ENCODE measurements at regions not wholly inside any gene's neighbourhood (a gene's known extent, or its start where the extent isn't known, plus 50 kb on each side); places are given as distances from the start of the nearest gene placed in this dataset.

DNA sequence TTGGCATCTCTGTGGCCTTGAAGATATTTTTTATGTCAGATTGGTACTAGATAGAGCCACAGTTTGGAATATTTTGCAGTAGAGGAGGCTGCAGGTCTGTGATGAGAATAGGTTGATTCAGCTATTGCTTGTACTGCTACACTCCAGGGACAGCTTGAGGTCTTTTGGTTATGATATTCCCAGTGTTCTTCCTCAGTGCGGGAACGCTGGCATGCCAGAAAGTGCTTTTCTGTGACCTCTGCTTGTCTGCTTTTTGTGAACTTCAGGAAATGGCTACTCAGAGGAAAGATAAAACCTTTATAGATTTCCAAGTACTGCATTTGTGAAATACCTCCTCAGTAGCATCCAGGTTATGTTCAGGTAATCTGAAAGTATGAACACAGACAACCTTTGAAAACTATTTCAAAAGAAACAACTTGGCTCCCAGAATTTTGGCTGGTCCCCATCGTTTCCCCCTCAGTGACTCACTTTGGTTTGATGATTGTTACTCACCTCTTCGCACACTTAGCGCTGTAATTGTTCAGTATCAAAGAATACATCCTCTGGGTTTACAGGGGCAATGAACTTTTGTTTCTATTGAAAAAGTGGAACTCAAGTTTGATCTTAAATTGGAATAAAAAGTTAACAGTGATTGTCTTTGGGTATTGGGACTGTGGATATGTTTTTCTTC lies 191.4 kb downstream of the HIPK3 start:
- H3K4me3 ChIP-seq (ENCODE audit: insufficient read depth in 1 of 2, low read depth in 1 of 2, low read length in 2 of 2), result no peak overlapping the region
- no peak overlapping the region for H3K14ac ChIP-seq (ENCODE audit: low read length in 2 of 2)
- DNase-seq, result no peak
- peak overlapping the region; percentile 8 for H3K9ac ChIP-seq (ENCODE audit: low read length)
- H3K79me1 ChIP-seq (replicated peaks; ENCODE audit: low read length, poor library complexity, severe bottlenecking), result peaks cover 3% of the 10 kb centered on the region
- peaks cover 6% of the 10 kb centered on the region for H3K4me1 ChIP-seq (ENCODE audit: control insufficient read depth, insufficient read depth, low read depth, low read length)
- H3K4me2 ChIP-seq (ENCODE audit: low read length, poor library complexity, severe bottlenecking), result no peak overlapping the region
- no peak overlapping the region for H4K91ac ChIP-seq (ENCODE audit: low read length)
- H2AK5ac ChIP-seq (ENCODE audit: low read length, severe bottlenecking), result no peak overlapping the region
- H2BK12ac ChIP-seq (ENCODE audit: low read length in 2 of 2), result no peak overlapping the region
- WGBS, result 56% methylated on average over 5 of the region's 5 CpGs
- H3K18ac ChIP-seq (ENCODE audit: low read depth in 1 of 2, low read length in 2 of 2), result no peak overlapping the region
- H3K9me3 ChIP-seq (ENCODE audit: control insufficient read depth, low read length), result no peaks in the 10 kb centered on the region
- H3K4ac ChIP-seq (ENCODE audit: low read depth in 1 of 2, low read length in 2 of 2), result no peak overlapping the region
- H2BK5ac ChIP-seq (ENCODE audit: low read depth, low read length, poor library complexity, severe bottlenecking), result no peak overlapping the region
- H2BK120ac ChIP-seq (ENCODE audit: low read depth, low read length), result no peak overlapping the region
- H3K23ac ChIP-seq (ENCODE audit: low read length in 2 of 2), result no peak overlapping the region
- H3K27ac ChIP-seq (ENCODE audit: low read length, poor library complexity, severe bottlenecking), result no peak overlapping the region
- H2BK15ac ChIP-seq (ENCODE audit: low read depth, poor library complexity, severe bottlenecking), result no peak overlapping the region
- no peak overlapping the region for H2AFZ ChIP-seq (ENCODE audit: low read depth, low read length)
- no peaks in the 10 kb centered on the region for H3K36me3 ChIP-seq (ENCODE audit: control insufficient read depth in 1 of 2, insufficient read depth in 2 of 2, low read depth in 1 of 2, low read length in 2 of 2)
- H3K27me3 ChIP-seq (ENCODE audit: control insufficient read depth in 1 of 2, insufficient read depth in 1 of 2, low read length in 2 of 2), result no peaks in the 10 kb centered on the region
- no peak overlapping the region for H4K8ac ChIP-seq (ENCODE audit: low read length)

DNA sequence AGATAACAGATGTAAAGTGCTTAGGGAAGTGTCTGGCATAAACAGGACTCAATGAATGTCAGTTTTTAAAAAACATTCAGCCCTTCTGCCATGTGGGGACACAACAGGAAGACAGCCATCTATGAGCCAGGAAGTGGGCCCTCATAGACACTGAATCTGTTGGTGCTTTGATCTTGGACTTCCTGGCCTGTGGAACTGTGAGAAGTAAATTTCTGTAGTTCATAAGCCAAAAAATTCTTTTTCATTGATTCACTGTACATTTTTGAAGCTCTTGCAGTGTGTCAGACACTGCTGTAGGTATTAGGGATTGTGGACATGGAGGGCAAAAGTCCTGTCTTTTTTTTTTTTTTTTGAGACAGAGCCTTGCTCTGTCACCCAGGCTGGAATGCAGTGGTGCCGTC lies 188.6 kb downstream of the HIPK3 start:
- no peak overlapping the region for H2BK120ac ChIP-seq (ENCODE audit: low read depth, low read length)
- H3K18ac ChIP-seq (ENCODE audit: low read depth in 1 of 2, low read length in 2 of 2), result no peak overlapping the region
- no peak overlapping the region for H3K4me2 ChIP-seq (ENCODE audit: low read length, poor library complexity, severe bottlenecking)
- no peak overlapping the region for H2BK5ac ChIP-seq (ENCODE audit: low read depth, low read length, poor library complexity, severe bottlenecking)
- peaks cover 3% of the 10 kb centered on the region for H3K4me1 ChIP-seq (ENCODE audit: control insufficient read depth, insufficient read depth, low read depth, low read length)
- H3K14ac ChIP-seq (ENCODE audit: low read length in 2 of 2), result no peak overlapping the region
- peaks cover 5% of the 10 kb centered on the region for H3K79me1 ChIP-seq (replicated peaks; ENCODE audit: low read length, poor library complexity, severe bottlenecking)
- H3K9ac ChIP-seq (ENCODE audit: low read length), result no peak overlapping the region
- no peak overlapping the region for H2AFZ ChIP-seq (ENCODE audit: low read depth, low read length)
- H3K9me3 ChIP-seq (ENCODE audit: control insufficient read depth, low read length), result no peaks in the 10 kb centered on the region
- no peak overlapping the region for H3K4ac ChIP-seq (ENCODE audit: low read depth in 1 of 2, low read length in 2 of 2)
- no peak overlapping the region for H3K4me3 ChIP-seq (ENCODE audit: insufficient read depth in 1 of 2, low read depth in 1 of 2, low read length in 2 of 2)
- peak; percentile 12 for DNase-seq
- H4K8ac ChIP-seq (ENCODE audit: low read length), result no peak overlapping the region
- H2BK15ac ChIP-seq (ENCODE audit: low read depth, poor library complexity, severe bottlenecking), result no peak overlapping the region
- no peak overlapping the region for H3K23ac ChIP-seq (ENCODE audit: low read length in 2 of 2)
- WGBS, result 20% methylated on average over 1 of the region's 1 CpG
- no peaks in the 10 kb centered on the region for H3K36me3 ChIP-seq (ENCODE audit: control insufficient read depth in 1 of 2, insufficient read depth in 2 of 2, low read depth in 1 of 2, low read length in 2 of 2)
- peak overlapping the region; percentile 19 for H3K27ac ChIP-seq (ENCODE audit: low read length, poor library complexity, severe bottlenecking)
- no peaks in the 10 kb centered on the region for H3K27me3 ChIP-seq (ENCODE audit: control insufficient read depth in 1 of 2, insufficient read depth in 1 of 2, low read length in 2 of 2)
- H4K91ac ChIP-seq (ENCODE audit: low read length), result no peak overlapping the region
- H2BK12ac ChIP-seq (ENCODE audit: low read length in 2 of 2), result no peak overlapping the region
- H2AK5ac ChIP-seq (ENCODE audit: low read length, severe bottlenecking), result no peak overlapping the region

DNA sequence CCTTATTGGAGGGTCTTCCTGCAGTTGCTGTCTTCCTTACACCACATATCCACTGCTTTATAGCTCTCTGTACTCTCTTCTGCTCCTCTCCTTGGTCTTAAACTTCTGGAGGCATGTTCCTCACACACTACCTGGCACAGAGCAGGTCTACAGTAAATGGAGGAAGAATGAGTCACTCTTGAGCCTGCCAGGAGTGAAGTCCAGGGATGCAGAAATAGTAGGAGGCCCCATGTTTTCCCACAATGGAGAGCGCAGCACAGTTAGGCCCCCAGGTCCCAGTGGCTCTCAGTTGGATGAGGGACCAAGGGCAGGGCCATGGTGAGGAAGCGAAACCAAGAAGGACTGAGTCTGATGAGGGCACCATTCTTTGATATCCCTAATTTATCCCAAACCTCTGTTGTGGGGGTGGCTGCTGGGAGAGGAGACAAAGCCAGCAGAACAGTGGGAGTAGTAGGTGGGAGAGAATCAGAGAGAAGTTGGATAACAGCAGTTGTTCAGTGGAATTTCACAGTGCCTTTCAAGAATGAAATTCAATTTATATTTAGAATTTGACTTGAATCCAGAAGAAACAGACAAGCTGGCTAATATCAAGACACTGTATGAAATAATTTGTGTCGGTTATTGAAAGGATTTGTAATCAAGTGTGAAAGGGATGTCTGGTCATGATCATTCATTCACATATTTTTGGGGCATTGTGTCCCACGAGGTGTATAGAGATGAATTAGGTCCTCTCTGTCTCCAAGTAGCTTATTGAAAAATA lies 187.8 kb downstream of the HIPK3 start:
- Histone ChIP-seq H3K4me1 (ENCODE audit: control insufficient read depth, insufficient read depth, low read depth, low read length) (peaks cover 3% of the 10 kb centered on the region), H3K9me3 (ENCODE audit: control insufficient read depth, low read length) (no peaks in the 10 kb centered on the region), H3K4me2 (ENCODE audit: low read length, poor library complexity, severe bottlenecking) (no peak overlapping the region), H3K36me3 (ENCODE audit: control insufficient read depth in 1 of 2, insufficient read depth in 2 of 2, low read depth in 1 of 2, low read length in 2 of 2) (no peaks in the 10 kb centered on the region), H3K4me3 (ENCODE audit: insufficient read depth in 1 of 2, low read depth in 1 of 2, low read length in 2 of 2) (peak overlapping the region in 1 of 2 experiments; percentile 48), H3K14ac (ENCODE audit: low read length in 2 of 2) (no peak overlapping the region), H2AK5ac (ENCODE audit: low read length, severe bottlenecking) (no peak overlapping the region), H2BK12ac (ENCODE audit: low read length in 2 of 2) (peak overlapping the region in 1 of 2 experiments; percentile 57), H3K23ac (ENCODE audit: low read length in 2 of 2) (no peak overlapping the region), H3K27me3 (ENCODE audit: control insufficient read depth in 1 of 2, insufficient read depth in 1 of 2, low read length in 2 of 2) (no peaks in the 10 kb centered on the region), H3K18ac (ENCODE audit: low read depth in 1 of 2, low read length in 2 of 2) (no peak overlapping the region), H2AFZ (ENCODE audit: low read depth, low read length) (no peak overlapping the region), H2BK5ac (ENCODE audit: low read depth, low read length, poor library complexity, severe bottlenecking) (no peak overlapping the region), H3K9ac (ENCODE audit: low read length) (no peak overlapping the region), H3K4ac (ENCODE audit: low read depth in 1 of 2, low read length in 2 of 2) (no peak overlapping the region), H4K8ac (ENCODE audit: low read length) (no peak overlapping the region), H2BK15ac (ENCODE audit: low read depth, poor library complexity, severe bottlenecking) (no peak overlapping the region), H3K27ac (ENCODE audit: low read length, poor library complexity, severe bottlenecking) (no peak overlapping the region), H2BK120ac (ENCODE audit: low read depth, low read length) (no peak overlapping the region), H4K91ac (ENCODE audit: low read length) (no peak overlapping the region), H3K79me1 (replicated peaks; ENCODE audit: low read length, poor library complexity, severe bottlenecking) (peaks cover 5% of the 10 kb centered on the region)
- 94% methylated on average over 3 of the region's 4 CpGs for WGBS
- no peak for DNase-seq

DNA sequence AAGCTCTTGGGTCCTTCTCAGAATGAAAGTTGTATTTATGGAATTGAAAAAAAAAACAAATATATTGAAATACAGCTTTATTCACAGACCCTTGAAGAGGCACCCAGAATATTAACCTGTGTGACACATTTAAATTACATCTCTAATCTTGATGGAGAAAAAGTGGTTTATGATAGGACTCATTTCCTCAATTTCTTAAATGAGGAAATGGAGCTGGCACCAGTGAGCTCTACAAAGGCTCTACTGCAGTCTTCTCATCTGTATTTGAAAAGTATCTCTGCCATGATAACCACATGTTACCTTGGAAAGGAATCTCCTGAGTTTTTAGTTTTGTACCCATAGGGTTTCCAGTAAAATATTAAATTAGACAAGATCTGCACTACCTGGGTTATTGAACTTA lies 186.5 kb downstream of the HIPK3 start:
- no peak overlapping the region for H3K4me3 ChIP-seq (ENCODE audit: insufficient read depth in 1 of 2, low read depth in 1 of 2, low read length in 2 of 2)
- no peak overlapping the region for H2AK5ac ChIP-seq (ENCODE audit: low read length, severe bottlenecking)
- no peak overlapping the region for H3K4ac ChIP-seq (ENCODE audit: low read depth in 1 of 2, low read length in 2 of 2)
- H3K36me3 ChIP-seq (ENCODE audit: control insufficient read depth in 1 of 2, insufficient read depth in 2 of 2, low read depth in 1 of 2, low read length in 2 of 2), result no peaks in the 10 kb centered on the region
- no peaks in the 10 kb centered on the region for H3K27me3 ChIP-seq (ENCODE audit: control insufficient read depth in 1 of 2, insufficient read depth in 1 of 2, low read length in 2 of 2)
- no peaks in the 10 kb centered on the region for H3K4me1 ChIP-seq (ENCODE audit: control insufficient read depth, insufficient read depth, low read depth, low read length)
- DNase-seq, result no peak
- H3K79me1 ChIP-seq (replicated peaks; ENCODE audit: low read length, poor library complexity, severe bottlenecking), result peaks cover 5% of the 10 kb centered on the region
- H4K91ac ChIP-seq (ENCODE audit: low read length), result no peak overlapping the region
- no peak overlapping the region for H3K23ac ChIP-seq (ENCODE audit: low read length in 2 of 2)
- no peak overlapping the region for H3K9ac ChIP-seq (ENCODE audit: low read length)
- H3K4me2 ChIP-seq (ENCODE audit: low read length, poor library complexity, severe bottlenecking), result no peak overlapping the region
- H2BK15ac ChIP-seq (ENCODE audit: low read depth, poor library complexity, severe bottlenecking), result no peak overlapping the region
- H2BK5ac ChIP-seq (ENCODE audit: low read depth, low read length, poor library complexity, severe bottlenecking), result no peak overlapping the region
- H3K27ac ChIP-seq (ENCODE audit: low read length, poor library complexity, severe bottlenecking), result no peak overlapping the region
- H2AFZ ChIP-seq (ENCODE audit: low read depth, low read length), result no peak overlapping the region
- H3K9me3 ChIP-seq (ENCODE audit: control insufficient read depth, low read length), result no peaks in the 10 kb centered on the region
- no peak overlapping the region for H4K8ac ChIP-seq (ENCODE audit: low read length)
- no peak overlapping the region for H2BK120ac ChIP-seq (ENCODE audit: low read depth, low read length)
- H2BK12ac ChIP-seq (ENCODE audit: low read length in 2 of 2), result no peak overlapping the region
- H3K14ac ChIP-seq (ENCODE audit: low read length in 2 of 2), result no peak overlapping the region
- H3K18ac ChIP-seq (ENCODE audit: low read depth in 1 of 2, low read length in 2 of 2), result no peak overlapping the region
